CD4-positive, alpha-beta T cell (primary cell): ENCODE measurements at regions not wholly inside any gene's neighbourhood (a gene's known extent, or its start where the extent isn't known, plus 50 kb on each side); places are given as distances from the start of the nearest gene placed in this dataset.

Experiments
- ATAC-seq: fragments of 200-7000 bp; cut with Tn5 transposase; one replicate; pipeline ENCODE4 v1.10.0; 2022; ENCODE audit warnings: mild to moderate bottlenecking; ENCODE audit not compliant: poor library complexity
- CTCF ChIA-PET: fragments of 350-600 bp; sonication (Branson Sonifier 250); formaldehyde crosslinking; loops from one replicate; lab custom pipeline; 2021; ENCODE audit warnings: antibody characterized with exemption, inconsistent platforms; lab: Charles Lee
- POLR2A ChIA-PET: fragments of 350-600 bp; sonication (Branson Sonifier 250); formaldehyde crosslinking; loops from one replicate; lab custom pipeline; 2021; ENCODE audit warnings: antibody characterized with exemption, inconsistent platforms; lab: Charles Lee
- DNase-seq, 14 experiments: peaks; one replicate each; pipeline ENCODE4 v3.0.0-alpha.2; 2013 to 2020; ENCODE audit warnings: mixed read lengths in 2 of 14
- H3K27ac ChIP-seq, 2 donors: one replicate each; pipeline versions ENCODE4 v1.5.1 to v1.7.0; 2013; ENCODE audit warnings: low read length in 2 of 2, low read depth in 1 of 2, mild to moderate bottlenecking in 1 of 2
- H3K27me3 ChIP-seq, 2 experiments: 1 replicate in 1 of 2; 2 replicates in 1 of 2; pipeline versions ENCODE4 v1.6.1 to v1.7.0; 2013; ENCODE audit warnings: low read length in 2 of 2, control low read depth in 1 of 2, mild to moderate bottlenecking in 1 of 2, moderate library complexity in 1 of 2; ENCODE audit not compliant: insufficient read depth in 2 of 2, control insufficient read depth in 1 of 2
- H3K36me3 ChIP-seq: one replicate; pipeline ENCODE4 v1.6.1; 2013; ENCODE audit warnings: low read length, control low read depth; ENCODE audit not compliant: insufficient read depth
- H3K4me1 ChIP-seq: one replicate; pipeline ENCODE4 v1.6.1; 2013; ENCODE audit warnings: low read length, control low read depth; ENCODE audit not compliant: insufficient read depth
- H3K4me3 ChIP-seq: one replicate; pipeline ENCODE4 v1.5.1; 2013; ENCODE audit warnings: mild to moderate bottlenecking, low read length, moderate library complexity
- H3K9me3 ChIP-seq, 2 experiments: 1 replicate in 1 of 2; 2 replicates in 1 of 2; pipeline versions ENCODE4 v1.6.1 to v1.7.0; 2013; ENCODE audit warnings: low read length in 2 of 2, mild to moderate bottlenecking in 2 of 2, control low read depth in 1 of 2, moderate library complexity in 1 of 2; ENCODE audit not compliant: control insufficient read depth in 1 of 2, insufficient read depth in 1 of 2
- H3K27ac Mint-ChIP-seq: one replicate; pipeline ENCODE4 v1.8.0; 2020; ENCODE audit warnings: mixed read lengths
- H3K27me3 Mint-ChIP-seq: one replicate; pipeline ENCODE4 v1.8.0; 2021; ENCODE audit warnings: mixed read lengths
- H3K36me3 Mint-ChIP-seq: one replicate; pipeline ENCODE4 v1.8.0; 2021; ENCODE audit warnings: low read depth, mixed read lengths
- H3K4me1 Mint-ChIP-seq: one replicate; pipeline ENCODE4 v1.8.0; 2021; ENCODE audit warnings: low read depth, mixed read lengths
- H3K4me3 Mint-ChIP-seq: one replicate; pipeline ENCODE4 v1.8.0; 2020; ENCODE audit warnings: mild to moderate bottlenecking, mixed read lengths
- H3K9me3 Mint-ChIP-seq: one replicate; pipeline ENCODE4 v1.8.0; 2020; ENCODE audit warnings: mixed read lengths
- intact Hi-C, 2 experiments: fragments of 100-400 bp; cut with DNase I in 1 of 2; cut with micrococcal nuclease in 1 of 2; formaldehyde crosslinking; loops; one replicate each; pipeline versions ENCODE4 v1.15.1 to v1.9.0; 2023 to 2025; cut with DNase I, micrococcal nuclease
- TF ChIP-seq, protein P1 (sequence below): fragments of 200-600 bp; IDR thresholded peaks from one replicate; pipeline ENCODE4 v1.8.0; 2022; ENCODE audit warnings: antibody characterized with exemption, mild to moderate bottlenecking

DNA sequence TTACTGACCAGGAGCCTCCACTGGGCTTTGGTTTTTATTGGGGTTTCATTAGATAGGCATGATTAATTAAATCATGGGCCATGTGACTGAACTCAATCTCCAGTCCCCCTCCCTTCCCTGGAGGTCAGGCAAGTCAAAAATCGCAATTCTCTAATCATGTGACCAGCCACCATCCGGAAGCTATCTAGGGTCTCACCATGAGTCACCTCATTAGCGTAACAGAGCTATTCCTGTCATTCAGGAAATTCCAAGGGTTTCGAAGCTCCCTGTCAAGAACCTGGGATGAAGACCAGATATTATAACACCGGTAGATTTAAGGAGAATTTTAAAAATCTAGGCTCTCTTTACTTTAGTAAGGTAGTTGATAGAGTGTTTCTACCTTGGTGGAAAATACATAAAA, 180.3 kb upstream of the TCF4 start:
- Histone ChIP-seq H3K27me3 (no peaks in the 10 kb centered on the region), H3K4me1 (no peaks in the 10 kb centered on the region), H3K4me3 (no peak overlapping the region), H3K9me3 (no peaks in the 10 kb centered on the region), H3K27ac (no peak overlapping the region), H3K36me3 (no peaks in the 10 kb centered on the region)
- ATAC-seq (no peak), DNase-seq (no peak)
- Mint-ChIP-seq H3K27me3 (no peaks in the 10 kb centered on the region), H3K4me3 (no peak overlapping the region), H3K9me3 (no peaks in the 10 kb centered on the region), H3K36me3 (no peaks in the 10 kb centered on the region), H3K27ac (no peak overlapping the region), H3K4me1 (no peaks in the 10 kb centered on the region)
- POLR2A ChIA-PET = no interaction called here
- intact Hi-C loops = no loop called here
- TF ChIP-seq, protein P1, sequence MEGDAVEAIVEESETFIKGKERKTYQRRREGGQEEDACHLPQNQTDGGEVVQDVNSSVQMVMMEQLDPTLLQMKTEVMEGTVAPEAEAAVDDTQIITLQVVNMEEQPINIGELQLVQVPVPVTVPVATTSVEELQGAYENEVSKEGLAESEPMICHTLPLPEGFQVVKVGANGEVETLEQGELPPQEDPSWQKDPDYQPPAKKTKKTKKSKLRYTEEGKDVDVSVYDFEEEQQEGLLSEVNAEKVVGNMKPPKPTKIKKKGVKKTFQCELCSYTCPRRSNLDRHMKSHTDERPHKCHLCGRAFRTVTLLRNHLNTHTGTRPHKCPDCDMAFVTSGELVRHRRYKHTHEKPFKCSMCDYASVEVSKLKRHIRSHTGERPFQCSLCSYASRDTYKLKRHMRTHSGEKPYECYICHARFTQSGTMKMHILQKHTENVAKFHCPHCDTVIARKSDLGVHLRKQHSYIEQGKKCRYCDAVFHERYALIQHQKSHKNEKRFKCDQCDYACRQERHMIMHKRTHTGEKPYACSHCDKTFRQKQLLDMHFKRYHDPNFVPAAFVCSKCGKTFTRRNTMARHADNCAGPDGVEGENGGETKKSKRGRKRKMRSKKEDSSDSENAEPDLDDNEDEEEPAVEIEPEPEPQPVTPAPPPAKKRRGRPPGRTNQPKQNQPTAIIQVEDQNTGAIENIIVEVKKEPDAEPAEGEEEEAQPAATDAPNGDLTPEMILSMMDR = no peak
- CTCF ChIA-PET = no interaction called here

DNA sequence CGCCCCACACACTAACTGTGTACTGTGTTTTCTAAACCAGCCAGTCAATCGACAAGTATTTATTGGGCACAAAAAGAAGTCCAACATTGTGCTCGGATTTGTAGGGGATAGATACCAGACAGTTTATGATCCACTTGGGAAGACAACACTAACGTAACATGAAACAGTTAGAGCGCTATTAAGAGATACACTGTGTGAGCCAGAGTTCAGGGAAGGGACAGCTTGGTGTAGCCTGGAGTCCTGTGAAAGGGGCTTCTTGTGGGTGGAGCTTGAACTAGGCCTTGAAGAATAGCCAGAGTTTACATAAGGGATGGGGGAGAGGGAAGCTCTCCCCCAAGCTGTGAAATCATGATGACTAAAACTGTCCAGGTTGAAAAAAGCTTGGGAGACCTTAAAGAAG, 176.4 kb upstream of the TCF4 start:
- Histone ChIP-seq H3K4me1 (no peaks in the 10 kb centered on the region), H3K27me3 (no peaks in the 10 kb centered on the region), H3K4me3 (no peak overlapping the region), H3K36me3 (no peaks in the 10 kb centered on the region), H3K27ac (no peak overlapping the region), H3K9me3 (no peaks in the 10 kb centered on the region)
- Mint-ChIP-seq H3K4me3 (no peak overlapping the region), H3K4me1 (no peaks in the 10 kb centered on the region), H3K27me3 (no peaks in the 10 kb centered on the region), H3K27ac (no peak overlapping the region), H3K9me3 (no peaks in the 10 kb centered on the region), H3K36me3 (no peaks in the 10 kb centered on the region)
- ATAC-seq (no peak), DNase-seq (no peak)
- intact Hi-C loops = no loop called here
- POLR2A ChIA-PET = interaction anchor here (0.8 kb wide), 1 partner anchor 18 kb away, joined by 3 read pairs; no protein-coding TSS in a partner anchor
- TF ChIP-seq, protein P1 = no peak
- CTCF ChIA-PET = interaction anchor here (0.5 kb wide), 1 partner anchor 82 kb away, joined by 3 read pairs; no protein-coding TSS in a partner anchor

DNA sequence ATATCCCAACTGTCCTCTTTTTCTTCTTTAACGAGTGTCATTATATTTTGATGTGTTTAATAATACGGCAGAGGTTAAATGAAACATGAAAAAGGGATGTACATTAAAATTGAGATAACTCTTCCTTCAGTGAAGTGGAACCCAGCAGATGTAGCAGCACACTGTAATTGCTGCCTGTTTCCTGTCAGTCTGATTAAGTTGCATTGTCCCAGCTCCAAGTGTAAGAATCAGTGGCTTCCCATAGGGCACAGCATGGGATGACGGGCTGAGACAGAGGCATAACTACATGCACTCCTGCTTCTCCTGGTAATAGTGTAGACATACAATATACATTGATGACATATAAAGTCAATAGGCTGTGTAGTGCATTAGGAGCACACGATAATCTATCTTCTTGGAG, 175.8 kb upstream of the TCF4 start:
- ATAC-seq = no peak
- Histone ChIP-seq H3K27me3 (no peaks in the 10 kb centered on the region), H3K27ac (no peak overlapping the region), H3K4me1 (no peaks in the 10 kb centered on the region), H3K9me3 (no peaks in the 10 kb centered on the region), H3K4me3 (no peak overlapping the region), H3K36me3 (no peaks in the 10 kb centered on the region)
- DNase-seq = no peak
- no peaks in the 10 kb centered on the region for H3K4me1 Mint-ChIP-seq
- no peak overlapping the region for H3K4me3 Mint-ChIP-seq
- no peaks in the 10 kb centered on the region for H3K9me3 Mint-ChIP-seq
- H3K36me3 Mint-ChIP-seq = no peaks in the 10 kb centered on the region
- H3K27ac Mint-ChIP-seq = no peak overlapping the region
- CTCF ChIA-PET = no interaction called here
- POLR2A ChIA-PET = interaction anchor here (0.8 kb wide), 1 partner anchor 17 kb away, joined by 3 read pairs; no protein-coding TSS in a partner anchor
- intact Hi-C loops = no loop called here
- H3K27me3 Mint-ChIP-seq = no peaks in the 10 kb centered on the region
- TF ChIP-seq, protein P1 = no peak
